ENCODE measurements at regions not wholly inside any gene's neighbourhood (a gene's known extent, or its start where the extent isn't known, plus 50 kb on each side); places are given as distances from the start of the nearest gene placed in this dataset.
"Not testable (repeated sequence)": the region's sequence is repeated elsewhere in the genome, so short reads cannot be mapped to it uniquely, and the experiment has no call there.

DNA sequence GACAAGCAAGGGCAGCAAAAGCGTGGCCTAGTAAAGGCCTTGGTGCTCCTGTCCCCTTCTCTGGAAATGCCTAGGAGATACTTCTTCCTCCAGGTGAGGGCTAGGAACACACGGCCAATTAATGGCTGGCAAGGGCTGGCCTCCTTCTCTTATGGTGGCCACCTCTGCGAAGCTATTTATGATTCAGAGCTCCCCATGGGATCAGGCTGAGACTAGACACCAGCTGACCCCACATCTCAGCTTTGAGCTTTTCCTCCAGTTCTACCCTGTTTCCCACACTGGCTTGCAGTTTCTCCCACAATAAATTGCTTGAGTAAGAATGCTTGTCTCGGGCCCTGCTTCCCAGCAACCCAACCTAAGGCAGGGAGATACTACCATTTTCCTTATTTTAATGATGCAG lies 53.7 kb downstream of the CAMK2N1 start:
- DNase-seq (ENCODE audit: low spot score): no peak

DNA sequence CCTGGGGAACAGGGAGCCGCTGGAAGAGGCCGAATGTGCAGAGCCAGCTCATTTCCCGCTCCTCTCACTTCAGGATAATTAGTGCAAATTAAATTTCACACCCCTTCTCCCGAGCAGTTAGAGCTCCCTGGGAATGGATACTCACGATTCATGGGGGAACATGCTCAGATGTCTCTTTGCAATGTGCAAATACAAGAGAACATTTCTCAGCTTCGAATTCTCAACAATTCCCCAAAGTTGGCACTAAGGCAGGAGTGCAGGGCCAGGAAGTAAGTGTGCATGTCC lies 54.9 kb downstream of the CAMK2N1 start:
- DNase-seq (ENCODE audit: low spot score): no peak

DNA sequence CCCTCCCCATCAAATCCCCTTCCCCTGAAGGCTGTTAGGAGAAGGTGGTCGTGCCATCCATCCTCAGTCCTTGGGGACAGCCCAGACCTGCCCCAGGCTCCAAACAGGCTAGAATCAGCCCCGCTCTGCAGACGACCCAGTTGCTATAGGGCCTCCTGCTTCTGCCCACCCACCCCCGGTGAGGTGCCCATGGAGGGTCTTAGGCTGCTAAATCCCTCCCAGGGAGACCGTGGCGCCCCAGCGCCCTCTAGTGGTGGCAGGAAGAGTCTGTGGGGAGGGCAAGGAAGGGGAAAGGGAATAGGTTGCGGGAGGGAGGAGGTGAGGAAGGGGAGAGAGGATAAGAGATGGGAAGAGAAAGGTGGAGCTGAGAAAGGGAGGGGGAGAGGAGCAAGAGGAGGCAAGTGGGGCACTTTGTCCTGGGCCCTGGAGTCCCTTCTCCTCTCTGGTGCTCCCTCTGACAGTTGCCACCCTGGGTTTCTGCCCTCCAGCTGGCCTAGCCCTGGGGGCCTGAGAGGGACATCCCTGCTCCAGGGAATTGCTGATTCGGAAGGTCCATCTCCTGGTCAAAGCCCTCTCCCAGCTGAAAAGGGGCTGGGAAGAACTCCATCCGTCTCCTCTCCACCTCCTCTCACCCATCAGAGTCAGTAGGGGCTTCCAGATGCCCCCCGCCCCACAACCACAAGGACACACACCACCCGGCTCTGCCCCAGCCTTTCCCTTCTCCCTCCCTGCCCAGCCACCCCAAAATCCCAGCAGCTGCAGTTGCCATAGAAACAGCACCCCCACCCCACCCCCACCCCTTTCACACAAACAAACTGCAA lies 55.4 kb downstream of the CAMK2N1 start:
- DNase-seq (ENCODE audit: low spot score): peak; percentile 20

GRCh38 chr1:20429296-20429695 lies 56.7 kb downstream of the CAMK2N1 start:
- DNase-seq (ENCODE audit: low spot score): no peak

DNA sequence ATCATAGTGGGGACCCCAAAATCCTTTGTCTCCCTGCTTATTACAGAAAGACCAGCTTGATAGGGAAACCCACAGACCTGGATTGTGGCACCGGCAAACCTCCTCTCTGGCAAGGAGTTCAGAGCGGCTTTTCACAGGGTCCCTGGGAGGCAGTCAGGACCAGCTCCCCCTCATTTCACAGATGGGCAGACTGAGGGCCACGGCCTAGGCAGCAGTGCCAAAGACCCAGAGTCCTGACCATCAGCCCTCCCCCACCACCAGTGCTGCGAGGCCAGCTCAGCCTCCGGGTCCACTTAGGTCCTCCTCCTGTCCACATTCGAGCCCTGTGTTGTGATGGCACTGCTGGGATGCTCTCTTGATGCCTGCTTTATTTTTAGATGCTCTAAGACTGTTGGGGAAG lies 57.2 kb downstream of the CAMK2N1 start:
- no peak for DNase-seq (ENCODE audit: low spot score)

- no peak for DNase-seq (ENCODE audit: low spot score)
Observed at GRCh38 chr1:20426923-20427322, 59.1 kb downstream of the CAMK2N1 start.

- no peak for DNase-seq (ENCODE audit: low spot score)
Observed at GRCh38 chr1:20426371-20426770, 59.6 kb downstream of the CAMK2N1 start.

- DNase-seq (ENCODE audit: low spot score): no peak
Observed at GRCh38 chr1:20425622-20426021, 60.4 kb downstream of the CAMK2N1 start.

DNA sequence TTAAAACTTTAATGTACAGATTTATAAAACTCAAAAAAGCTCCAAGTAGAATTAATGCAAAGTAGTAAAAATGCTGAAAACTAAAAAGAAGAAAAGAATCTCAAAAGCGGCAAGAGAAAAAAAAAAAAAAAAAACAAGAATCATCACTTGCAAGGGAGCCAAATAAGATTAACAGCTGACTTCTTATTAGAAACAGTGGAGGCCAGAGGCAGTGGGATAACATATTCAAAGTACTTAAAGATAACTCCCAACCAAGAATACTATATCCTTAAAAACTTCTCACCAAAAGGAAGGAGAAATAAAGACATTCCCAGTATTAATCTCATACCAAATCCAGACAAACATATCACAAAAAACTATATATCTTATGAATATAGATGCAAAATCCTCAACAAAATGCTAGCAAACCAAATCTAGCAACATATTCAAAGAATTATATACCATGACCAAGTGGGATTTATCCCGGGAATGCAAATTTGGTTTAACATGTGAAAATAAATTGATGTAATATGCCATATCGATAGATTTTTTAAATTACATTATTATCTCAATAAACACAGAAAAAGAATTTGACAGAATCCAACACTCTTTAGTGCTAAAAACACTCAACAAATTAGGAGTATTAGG lies 62.7 kb downstream of the CAMK2N1 start:
- no peak for DNase-seq (ENCODE audit: low spot score)

DNA sequence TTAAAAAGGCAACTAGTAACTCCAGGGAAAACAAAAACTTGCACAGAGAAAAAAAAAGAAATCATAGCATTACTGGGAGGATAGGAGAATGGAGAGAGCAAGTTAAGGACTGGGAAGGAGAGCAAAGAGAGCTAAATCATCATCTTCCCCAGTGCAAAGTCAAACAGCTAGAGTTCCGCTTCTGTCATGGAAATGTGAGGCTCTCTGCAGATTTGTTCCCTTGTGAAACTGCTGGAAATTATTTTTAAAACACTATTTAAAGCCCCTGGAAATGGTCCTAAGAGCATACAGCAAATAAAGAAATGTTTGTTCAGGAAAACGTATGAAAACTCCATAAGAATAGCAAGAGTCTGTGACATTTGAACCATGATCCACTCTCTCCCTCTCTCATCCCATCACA lies 64.6 kb downstream of the CAMK2N1 start:
- no peak for DNase-seq (ENCODE audit: low spot score)

- DNase-seq (ENCODE audit: low spot score): no peak
Observed at GRCh38 chr1:20417581-20417980, 68.4 kb downstream of the CAMK2N1 start.

DNA sequence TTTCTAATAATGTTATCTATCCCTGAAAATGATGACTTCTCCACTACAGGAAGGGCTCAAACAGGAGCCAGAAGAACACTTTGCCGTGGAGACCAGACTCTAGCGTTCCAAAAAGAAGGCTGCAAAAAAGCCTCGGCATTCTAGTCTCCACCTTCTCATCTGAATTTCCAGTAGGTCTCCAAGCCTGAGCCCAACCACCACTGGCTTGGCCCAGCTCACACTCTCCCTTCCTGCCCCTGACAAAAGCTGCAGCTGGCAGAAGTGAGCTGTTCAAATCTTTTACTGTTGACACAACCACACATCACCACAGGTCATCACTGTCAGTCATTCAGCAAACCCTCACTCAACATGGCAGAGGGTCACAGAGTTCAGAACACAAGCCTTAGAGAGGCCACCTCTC lies 69.3 kb downstream of the CAMK2N1 start:
- no peak for DNase-seq (ENCODE audit: low spot score)

DNA sequence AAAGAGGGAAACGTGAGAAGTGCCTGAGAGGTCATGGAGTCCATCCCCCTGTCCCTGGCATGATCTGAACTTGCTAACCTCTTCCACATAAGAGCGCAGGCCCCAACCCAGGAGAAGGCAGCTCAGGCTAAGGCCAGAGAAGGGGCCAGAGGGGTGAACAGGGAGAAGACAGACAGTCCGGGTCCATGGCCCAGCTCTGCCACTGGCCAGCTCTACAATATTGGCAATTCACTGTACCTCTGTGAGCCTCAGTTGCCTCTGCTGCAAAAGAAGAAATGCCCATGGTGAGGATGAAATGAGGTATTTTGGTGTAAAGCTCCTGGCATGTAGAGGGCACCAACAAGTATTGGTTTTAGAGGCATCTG lies 72.3 kb downstream of the CAMK2N1 start:
- no peak for DNase-seq (ENCODE audit: low spot score)

DNA sequence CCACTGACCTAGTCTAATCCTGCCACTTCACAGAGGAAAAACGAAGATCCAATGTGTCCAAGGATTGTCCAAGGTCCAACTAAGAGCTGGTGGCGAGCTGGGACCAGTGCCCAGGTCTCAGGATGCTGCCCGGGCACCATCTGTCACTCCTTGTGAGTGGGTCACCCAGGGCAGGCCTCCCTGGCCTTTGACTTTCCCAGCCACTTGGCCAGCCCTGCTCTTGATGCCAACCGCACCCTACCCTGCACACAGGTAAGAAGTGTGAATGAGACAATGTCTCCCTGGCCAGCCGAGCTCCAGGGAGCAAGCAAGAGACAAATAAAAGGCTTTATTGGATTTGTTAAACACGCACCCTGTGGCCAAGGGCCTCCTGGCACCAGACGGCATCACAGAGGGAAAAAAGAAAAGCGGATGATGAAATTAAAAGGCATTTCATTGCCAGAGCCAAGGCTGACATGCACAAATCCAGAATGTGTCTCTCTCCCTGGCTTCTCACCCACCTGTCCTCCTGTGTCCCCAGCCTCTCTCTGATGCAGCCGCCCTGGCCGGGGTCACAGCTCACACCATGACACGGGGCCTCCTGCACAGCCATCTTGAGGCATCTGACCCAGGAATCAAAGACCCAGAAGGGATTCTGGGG lies 72.8 kb downstream of the CAMK2N1 start:
- DNase-seq (ENCODE audit: low spot score): no peak

DNA sequence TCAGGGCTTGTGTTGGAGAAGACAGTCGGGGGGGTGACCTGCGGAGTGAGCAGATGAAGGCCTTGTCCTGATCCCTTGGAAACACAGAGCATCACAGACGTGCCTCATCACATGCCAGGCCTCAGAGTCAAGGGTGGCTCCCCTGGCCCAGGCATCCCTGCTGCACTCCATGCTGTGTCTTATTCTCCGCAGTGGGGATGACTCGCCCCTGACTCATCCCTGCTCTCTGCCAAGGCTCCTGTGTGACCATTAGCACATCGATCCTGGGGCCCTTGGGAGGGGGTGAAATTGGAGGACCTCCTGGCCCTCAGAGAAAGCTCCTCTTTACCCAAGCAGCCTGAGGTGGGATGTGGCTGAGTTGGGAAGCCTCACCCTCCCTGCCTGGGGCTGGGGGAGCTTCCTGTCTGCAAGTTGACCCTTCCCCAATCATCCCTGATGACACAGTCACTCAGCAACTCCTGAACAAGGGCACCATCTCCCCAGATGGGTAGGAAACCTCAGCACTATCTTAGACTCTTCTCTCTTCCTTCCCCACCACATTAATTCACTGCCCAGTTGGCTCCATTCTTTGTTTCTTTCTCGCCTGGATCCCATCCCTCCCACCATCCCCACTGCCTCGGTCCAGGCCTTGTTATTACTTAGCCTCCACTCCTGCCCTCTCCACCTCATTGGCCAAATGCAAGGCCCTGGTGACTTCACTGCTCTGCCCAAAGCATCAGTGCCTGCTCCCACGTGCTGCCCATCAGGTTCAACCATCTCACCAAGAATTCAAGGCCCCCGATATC lies 74.6 kb downstream of the CAMK2N1 start:
- DNase-seq (ENCODE audit: low spot score): no peak

- DNase-seq (ENCODE audit: low spot score): no peak
Observed at GRCh38 chr1:20410503-20410902, 75.5 kb downstream of the CAMK2N1 start.

DNA sequence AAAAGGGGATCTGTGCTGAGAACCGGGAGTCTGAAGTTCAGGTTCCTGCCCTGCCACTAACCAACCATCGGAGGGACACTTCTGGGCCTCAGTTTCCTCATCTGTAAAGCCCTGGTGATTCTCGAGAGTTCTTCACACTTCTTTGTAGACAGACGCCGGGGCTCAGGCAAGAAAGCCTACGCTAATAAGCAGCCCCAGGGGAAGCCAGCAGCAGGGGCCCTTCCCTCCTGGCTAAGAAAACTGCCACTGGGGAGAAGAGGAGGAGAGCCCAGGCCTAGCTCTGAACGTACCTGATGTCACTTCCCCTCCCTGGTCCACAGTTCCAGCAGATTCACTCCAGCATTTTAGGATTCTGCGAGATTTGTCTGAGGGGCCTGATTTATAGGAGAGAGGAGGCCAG lies 76.0 kb downstream of the CAMK2N1 start:
- no peak for DNase-seq (ENCODE audit: low spot score)

DNA sequence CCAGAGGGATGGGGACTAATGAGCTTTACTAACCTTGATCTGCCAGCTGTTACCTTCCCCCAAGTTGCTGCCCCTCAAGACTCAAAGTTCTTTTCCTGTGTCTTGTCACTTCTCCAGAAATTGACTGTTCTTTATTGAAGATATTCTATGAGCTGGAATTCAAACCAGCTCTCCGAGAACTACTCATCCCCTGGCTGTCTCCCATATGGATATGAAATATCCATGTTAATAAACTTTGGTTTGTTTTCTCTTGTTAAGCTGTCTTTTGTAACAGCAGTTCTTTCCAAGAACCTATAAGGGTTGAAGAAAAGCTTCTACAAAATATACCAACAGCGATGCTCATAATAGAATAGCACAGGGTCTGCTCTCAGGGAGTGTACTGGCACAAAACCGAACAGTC lies 77.0 kb downstream of the CAMK2N1 start:
- DNase-seq (ENCODE audit: low spot score): no peak

GRCh38 chr1:20408133-20408650 lies 77.8 kb downstream of the CAMK2N1 start:
- DNase-seq (ENCODE audit: low spot score): not testable (repeated sequence)

- no peak for DNase-seq (ENCODE audit: low spot score)
Observed at GRCh38 chr1:20405893-20406604, 80.0 kb downstream of the CAMK2N1 start.

- no peak for DNase-seq (ENCODE audit: low spot score)
Observed at GRCh38 chr1:20405051-20405754, 80.8 kb downstream of the CAMK2N1 start.

Measured in CD4-positive, alpha-beta T cell treated with Interleukin-15 for 4 hours (primary cell).